ENCODE measurements at regions not wholly inside any gene's neighbourhood (a gene's known extent, or its start where the extent isn't known, plus 50 kb on each side); places are given as distances from the start of the nearest gene placed in this dataset.

DNA sequence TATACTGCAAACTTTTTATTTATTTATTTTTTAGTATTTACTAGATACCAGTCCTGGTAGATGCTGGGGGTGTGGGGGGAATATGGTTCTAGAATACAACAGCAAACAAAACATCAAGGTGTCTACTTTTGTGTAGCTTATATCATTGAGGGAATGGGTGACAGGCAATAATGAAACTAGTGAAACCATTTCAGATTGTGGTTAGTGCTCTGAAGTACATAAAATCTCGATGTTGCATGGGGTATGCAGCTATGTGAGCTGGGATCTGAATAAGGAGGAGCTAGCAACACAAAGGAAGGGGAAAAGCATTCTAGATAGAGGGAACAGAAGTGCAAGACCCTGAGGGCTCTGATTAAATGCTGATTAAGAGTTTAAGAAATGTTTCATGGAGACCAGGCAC, 103.5 kb downstream of the WT1 start:
- Histone ChIP-seq H3K9me3 (ENCODE audit: control insufficient read depth, low read depth, low read length) (no peaks in the 10 kb centered on the region), H3K36me3 (ENCODE audit: control insufficient read depth in 2 of 2, extremely low read depth in 1 of 2, insufficient read depth in 2 of 2, low read length in 2 of 2) (no peaks in the 10 kb centered on the region), H3K4me1 (ENCODE audit: control insufficient read depth, extremely low read depth, insufficient read depth, low read length) (no peaks in the 10 kb centered on the region), H3K9ac (ENCODE audit: control insufficient read depth, extremely low read depth, insufficient read depth, low read length) (no peak overlapping the region), H3K4me3 (ENCODE audit: control insufficient read depth in 2 of 3, extremely low read depth in 1 of 3, insufficient read depth in 2 of 3, low read depth in 1 of 3, low read length in 3 of 3) (no peak overlapping the region), H3K79me2 (ENCODE audit: control insufficient read depth, insufficient read depth, low read length) (no peaks in the 10 kb centered on the region), H2AFZ (ENCODE audit: control insufficient read depth, low read length) (no peak overlapping the region), H3K27me3 (ENCODE audit: control insufficient read depth, extremely low read depth, insufficient read depth, low read length) (no peaks in the 10 kb centered on the region), H3K27ac (ENCODE audit: control insufficient read depth, insufficient read depth, low read length) (no peak overlapping the region), H3K9me1 (ENCODE audit: control insufficient read depth, extremely low read depth, insufficient read depth, low read length) (no peaks in the 10 kb centered on the region), H3K4me2 (ENCODE audit: control insufficient read depth, extremely low read depth, insufficient read depth, low read depth, low read length) (no peak overlapping the region), H4K20me1 (ENCODE audit: control insufficient read depth, extremely low read depth, insufficient read depth, low read length) (no peaks in the 10 kb centered on the region)
- FAIRE-seq (no peak), DNase-seq (ENCODE audit: low read depth, low spot score) (no peak)
- dilution Hi-C loops (cut with MboI; ENCODE audit: extremely low pct_ligation_motif_present, low sequenced_read_pairs): no loop called here
- TF ChIP-seq EZH2 (IDR thresholded peaks at IDR 0.05; ENCODE audit: low read length): no peak
- TF ChIP-seq, protein P1, sequence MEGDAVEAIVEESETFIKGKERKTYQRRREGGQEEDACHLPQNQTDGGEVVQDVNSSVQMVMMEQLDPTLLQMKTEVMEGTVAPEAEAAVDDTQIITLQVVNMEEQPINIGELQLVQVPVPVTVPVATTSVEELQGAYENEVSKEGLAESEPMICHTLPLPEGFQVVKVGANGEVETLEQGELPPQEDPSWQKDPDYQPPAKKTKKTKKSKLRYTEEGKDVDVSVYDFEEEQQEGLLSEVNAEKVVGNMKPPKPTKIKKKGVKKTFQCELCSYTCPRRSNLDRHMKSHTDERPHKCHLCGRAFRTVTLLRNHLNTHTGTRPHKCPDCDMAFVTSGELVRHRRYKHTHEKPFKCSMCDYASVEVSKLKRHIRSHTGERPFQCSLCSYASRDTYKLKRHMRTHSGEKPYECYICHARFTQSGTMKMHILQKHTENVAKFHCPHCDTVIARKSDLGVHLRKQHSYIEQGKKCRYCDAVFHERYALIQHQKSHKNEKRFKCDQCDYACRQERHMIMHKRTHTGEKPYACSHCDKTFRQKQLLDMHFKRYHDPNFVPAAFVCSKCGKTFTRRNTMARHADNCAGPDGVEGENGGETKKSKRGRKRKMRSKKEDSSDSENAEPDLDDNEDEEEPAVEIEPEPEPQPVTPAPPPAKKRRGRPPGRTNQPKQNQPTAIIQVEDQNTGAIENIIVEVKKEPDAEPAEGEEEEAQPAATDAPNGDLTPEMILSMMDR (optimal IDR thresholded peaks at IDR 0.05 in 1 of 3, IDR thresholded peaks at IDR 0.05 in 1 of 3, conservative IDR thresholded peaks at IDR 0.05 in 1 of 3; ENCODE audit: extremely low read depth in 1 of 3, insufficient read depth in 2 of 3, low read length in 3 of 3): no peak

DNA sequence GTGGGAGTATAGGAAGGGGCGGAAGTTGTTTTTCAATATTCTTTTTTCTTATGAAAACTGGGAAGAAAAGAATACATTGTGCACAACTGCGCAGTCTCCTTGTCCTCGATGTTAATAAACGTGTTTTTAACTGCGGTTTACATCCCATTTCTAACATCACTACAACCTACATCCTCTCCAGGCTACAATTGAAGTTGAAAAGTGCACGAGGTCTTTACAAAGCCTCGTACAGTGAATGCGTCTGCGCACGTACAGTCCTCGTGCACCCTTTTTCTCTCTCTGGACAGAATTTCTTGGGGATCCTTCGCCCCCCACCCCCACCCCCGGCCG, 102.4 kb downstream of the WT1 start:
- FAIRE-seq (no peak), DNase-seq (ENCODE audit: low read depth, low spot score) (no peak)
- Histone ChIP-seq H3K79me2 (ENCODE audit: control insufficient read depth, insufficient read depth, low read length) (no peaks in the 10 kb centered on the region), H3K9ac (ENCODE audit: control insufficient read depth, extremely low read depth, insufficient read depth, low read length) (no peak overlapping the region), H3K27me3 (ENCODE audit: control insufficient read depth, extremely low read depth, insufficient read depth, low read length) (no peaks in the 10 kb centered on the region), H3K27ac (ENCODE audit: control insufficient read depth, insufficient read depth, low read length) (no peak overlapping the region), H2AFZ (ENCODE audit: control insufficient read depth, low read length) (no peak overlapping the region), H3K4me2 (ENCODE audit: control insufficient read depth, extremely low read depth, insufficient read depth, low read depth, low read length) (peak overlapping the region; percentile 76), H3K4me3 (ENCODE audit: control insufficient read depth in 2 of 3, extremely low read depth in 1 of 3, insufficient read depth in 2 of 3, low read depth in 1 of 3, low read length in 3 of 3) (peak overlapping the region in 1 of 3 experiments; percentile 31), H3K9me1 (ENCODE audit: control insufficient read depth, extremely low read depth, insufficient read depth, low read length) (no peaks in the 10 kb centered on the region), H3K4me1 (ENCODE audit: control insufficient read depth, extremely low read depth, insufficient read depth, low read length) (no peaks in the 10 kb centered on the region), H3K9me3 (ENCODE audit: control insufficient read depth, low read depth, low read length) (no peaks in the 10 kb centered on the region), H3K36me3 (ENCODE audit: control insufficient read depth in 2 of 2, extremely low read depth in 1 of 2, insufficient read depth in 2 of 2, low read length in 2 of 2) (no peaks in the 10 kb centered on the region), H4K20me1 (ENCODE audit: control insufficient read depth, extremely low read depth, insufficient read depth, low read length) (no peaks in the 10 kb centered on the region)
- TF ChIP-seq, protein P1 (optimal IDR thresholded peaks at IDR 0.05 in 1 of 3, IDR thresholded peaks at IDR 0.05 in 1 of 3, conservative IDR thresholded peaks at IDR 0.05 in 1 of 3; ENCODE audit: extremely low read depth in 1 of 3, insufficient read depth in 2 of 3, low read length in 3 of 3): no peak
- no peak for TF ChIP-seq EZH2 (IDR thresholded peaks at IDR 0.05; ENCODE audit: low read length)
- dilution Hi-C loops (cut with MboI; ENCODE audit: extremely low pct_ligation_motif_present, low sequenced_read_pairs): no loop called here
